Liver (tissue), 8 donors: ENCODE measurements at regions not wholly inside any gene's neighbourhood (a gene's known extent, or its start where the extent isn't known, plus 50 kb on each side); places are given as distances from the start of the nearest gene placed in this dataset.

Experiments
- DNase-seq: peaks from one replicate; pipeline ENCODE4 v3.0.0-alpha.2; 2017; ENCODE audit warnings: low spot score
- H3K27ac ChIP-seq, 2 donors: one replicate each; pipeline ENCODE4 v1.7.0; 2013; ENCODE audit warnings: inconsistent platforms in 2 of 2, low read length in 2 of 2, control low read depth in 1 of 2, low read depth in 1 of 2, mild to moderate bottlenecking in 1 of 2
- H3K27me3 ChIP-seq, 4 donors: one replicate each; pipeline versions ENCODE4 v1.6.1 to v1.7.0; 2013; ENCODE audit warnings: low read length in 3 of 4, inconsistent platforms in 1 of 4, mild to moderate bottlenecking in 1 of 4, moderate library complexity in 1 of 4; ENCODE audit not compliant: control insufficient read depth in 4 of 4, insufficient read depth in 4 of 4
- H3K36me3 ChIP-seq, 4 donors: one replicate each; pipeline versions ENCODE4 v1.6.1 to v1.7.0; 2013; ENCODE audit warnings: low read length in 3 of 4, mild to moderate bottlenecking in 3 of 4, low read depth in 1 of 4, moderate library complexity in 1 of 4; ENCODE audit not compliant: control insufficient read depth in 4 of 4, insufficient read depth in 3 of 4
- H3K4me1 ChIP-seq, 4 donors: one replicate each; pipeline versions ENCODE4 v1.6.1 to v1.7.0; 2013; ENCODE audit warnings: low read length in 3 of 4, mild to moderate bottlenecking in 3 of 4, moderate library complexity in 1 of 4; ENCODE audit not compliant: control insufficient read depth in 4 of 4, insufficient read depth in 4 of 4
- H3K4me3 ChIP-seq, 3 donors: one replicate each; pipeline versions ENCODE4 v1.6.1 to v1.7.0; 2013; ENCODE audit warnings: low read length in 3 of 3, control low read depth in 1 of 3, low read depth in 1 of 3, mild to moderate bottlenecking in 1 of 3
- H3K9ac ChIP-seq, 2 donors: one replicate each; pipeline ENCODE4 v1.7.0; 2013; ENCODE audit warnings: low read length in 2 of 2, mild to moderate bottlenecking in 2 of 2, moderate library complexity in 2 of 2, control low read depth in 1 of 2, low read depth in 1 of 2
- H3K9me3 ChIP-seq, 4 donors: one replicate each; pipeline versions ENCODE4 v1.6.1 to v1.7.0; 2013; ENCODE audit warnings: low read length in 3 of 4; ENCODE audit not compliant: control insufficient read depth in 4 of 4
- CTCF ChIP-seq: fragments of 150-350 bp; IDR thresholded peaks from 2 replicates; pipeline ENCODE4 v1.5.1; 2017; ENCODE audit warnings: improper control_type of control experiment, low read depth, low read length; ENCODE audit not compliant: missing input control
- EGR1 ChIP-seq, 2 donors: IDR thresholded peaks; 2 replicates each; pipeline ENCODE4 v1.6.1; 2016 to 2018; ENCODE audit warnings: antibody characterized with exemption in 2 of 2, low read depth in 2 of 2
- FOXA1 ChIP-seq: IDR thresholded peaks from 2 replicates; pipeline ENCODE4 v1.6.1; 2016; ENCODE audit warnings: antibody characterized with exemption
- FOXA2 ChIP-seq: IDR thresholded peaks from 2 replicates; pipeline ENCODE4 v1.6.1; 2016; ENCODE audit warnings: antibody characterized with exemption
- GABPA ChIP-seq, 2 donors: IDR thresholded peaks in 1 of 2; conservative IDR thresholded peaks in 1 of 2; 2 replicates each; pipeline ENCODE4 v1.6.1; 2016; ENCODE audit warnings: antibody characterized with exemption in 2 of 2, mild to moderate bottlenecking in 1 of 2, moderate library complexity in 1 of 2
- HNF4A ChIP-seq, 2 donors: conservative IDR thresholded peaks; 2 replicates each; pipeline ENCODE4 v1.6.1; 2016; ENCODE audit warnings: antibody characterized with exemption in 2 of 2, mild to moderate bottlenecking in 2 of 2
- JUND ChIP-seq, 2 donors: IDR thresholded peaks; 2 replicates each; pipeline ENCODE4 v1.6.1; 2016; ENCODE audit warnings: antibody characterized with exemption in 2 of 2
- NR2F2 ChIP-seq: IDR thresholded peaks from 2 replicates; pipeline ENCODE4 v1.6.1; 2016; ENCODE audit warnings: antibody characterized with exemption
- RAD21 ChIP-seq, 2 donors: IDR thresholded peaks; 2 replicates each; pipeline ENCODE4 v1.6.1; 2016; ENCODE audit warnings: antibody characterized with exemption in 2 of 2, mild to moderate bottlenecking in 2 of 2
- REST ChIP-seq: IDR thresholded peaks from 2 replicates; pipeline ENCODE4 v1.6.1; 2016; ENCODE audit warnings: antibody characterized with exemption, mild to moderate bottlenecking
- RXRA ChIP-seq, 2 donors: IDR thresholded peaks; 2 replicates each; pipeline ENCODE4 v1.6.1; 2017 to 2018; ENCODE audit warnings: antibody characterized with exemption in 2 of 2, mild to moderate bottlenecking in 1 of 2
- YY1 ChIP-seq: IDR thresholded peaks from 2 replicates; pipeline ENCODE4 v1.6.1; 2016; ENCODE audit warnings: antibody characterized with exemption, mild to moderate bottlenecking
- ZBTB33 ChIP-seq: IDR thresholded peaks from 2 replicates; pipeline ENCODE4 v1.6.1; 2016; ENCODE audit warnings: antibody characterized with exemption
- WGBS: extraction: QIAGEN DNeasy Blood & Tissue Kit; methylation state at CpG from one replicate; pipeline ENCODE4 v1.1.7; 2013; 5-methylcytosine and 5-hydroxymethylcytosine counted together
- donor health status: healthy.
- donor health status: healthy.
- donor health status: healthy.
- donor health status: healthy.
- donor health status: healthy.

GRCh38 chr9:12875191-12875590, 100.4 kb downstream of the LURAP1L start (continued):
- no peak for TF ChIP-seq ZBTB33
- no peak for TF ChIP-seq NR2F2

- Histone ChIP-seq H3K9ac (no peak overlapping the region), H3K4me3 (no peak overlapping the region), H3K9me3 (no peaks in the 10 kb centered on the region), H3K27me3 (no peaks in the 10 kb centered on the region), H3K36me3 (no peaks in the 10 kb centered on the region), H3K27ac (no peak overlapping the region), H3K4me1 (peaks cover 0 to 5% (median 0%) of the 10 kb centered on the region in 4 donors)
- TF ChIP-seq NR2F2 (no peak), RAD21 (IDR thresholded peaks at IDR 0.05) (no peak), HNF4A (conservative IDR thresholded peaks at IDR 0.05) (no peak), FOXA2 (no peak), EGR1 (IDR thresholded peaks at IDR 0.05; ENCODE audit: low read depth in 2 of 2) (no peak), GABPA (IDR thresholded peaks at IDR 0.05 in 1 of 2, conservative IDR thresholded peaks at IDR 0.05 in 1 of 2) (no peak)
- 47% methylated on average over 2 of the region's 2 CpGs for WGBS
- no peak for DNase-seq
Measured at GRCh38 chr9:12876872-12877271, 102.1 kb downstream of the LURAP1L start.

- DNase-seq: no peak
- Histone ChIP-seq H3K4me1 (peaks cover 0 to 5% (median 0%) of the 10 kb centered on the region in 4 donors), H3K27me3 (no peaks in the 10 kb centered on the region), H3K36me3 (no peaks in the 10 kb centered on the region), H3K9me3 (no peaks in the 10 kb centered on the region), H3K4me3 (no peak overlapping the region), H3K27ac (peak overlapping the region in 1 of 2 donors; percentile 28), H3K9ac (no peak overlapping the region)
- TF ChIP-seq REST (no peak), EGR1 (IDR thresholded peaks at IDR 0.05; ENCODE audit: low read depth in 2 of 2) (no peak), JUND (IDR thresholded peaks at IDR 0.05) (no peak), YY1 (no peak), CTCF (no peak), HNF4A (conservative IDR thresholded peaks at IDR 0.05) (peak in 1 of 2 donors; percentile 22), GABPA (IDR thresholded peaks at IDR 0.05 in 1 of 2, conservative IDR thresholded peaks at IDR 0.05 in 1 of 2) (no peak), FOXA1 (no peak), RAD21 (IDR thresholded peaks at IDR 0.05) (no peak), RXRA (IDR thresholded peaks at IDR 0.05) (peak in 1 of 2 donors; percentile 19)
- WGBS: 38% methylated on average over 5 of the region's 5 CpGs
Measured at GRCh38 chr9:12878351-12878978, 103.6 kb downstream of the LURAP1L start.
